Smooth muscle cell (in vitro differentiated cells): ENCODE measurements at regions not wholly inside any gene's neighbourhood (a gene's known extent, or its start where the extent isn't known, plus 50 kb on each side); places are given as distances from the start of the nearest gene placed in this dataset.

ENCODE experiments used
- DNase-seq: peaks from one replicate; lab custom pipeline; 2025; ENCODE audit not compliant: unreplicated experiment; lab: John Stamatoyannopoulos, UW
- H2AFZ ChIP-seq: fragments of 200-600 bp; sonication (generic); 2 replicates; pipeline ENCODE4 v1.6.0; 2016; ENCODE audit warnings: antibody characterized with exemption, low read depth, mild to moderate bottlenecking
- H3F3A ChIP-seq: fragments of 200-600 bp; sonication (generic); 2 replicates; pipeline ENCODE4 v1.6.0; 2017; ENCODE audit warnings: antibody characterized with exemption, low read depth
- H3K27ac ChIP-seq: fragments of 200-600 bp; sonication (generic); 2 replicates; pipeline ENCODE4 v1.5.1; 2016; ENCODE audit warnings: low read depth, mild to moderate bottlenecking
- H3K27me3 ChIP-seq: fragments of 200-600 bp; sonication (generic); 2 replicates; pipeline ENCODE4 v1.6.1; 2016; ENCODE audit warnings: low read depth, mild to moderate bottlenecking
- H3K36me3 ChIP-seq: fragments of 200-600 bp; sonication (generic); 2 replicates; pipeline ENCODE4 v1.5.1; 2016; ENCODE audit warnings: low read depth
- H3K4me1 ChIP-seq: fragments of 200-600 bp; sonication (generic); 2 replicates; pipeline ENCODE4 v1.5.1; 2016; ENCODE audit warnings: low read depth
- H3K4me2 ChIP-seq: fragments of 200-600 bp; sonication (generic); 2 replicates; pipeline ENCODE4 v1.6.0; 2016; ENCODE audit warnings: mild to moderate bottlenecking
- H3K4me3 ChIP-seq: fragments of 200-600 bp; sonication (generic); 2 replicates; pipeline ENCODE4 v1.5.1; 2016; ENCODE audit warnings: mild to moderate bottlenecking
- H3K79me2 ChIP-seq: fragments of 200-600 bp; sonication (generic); 2 replicates; pipeline ENCODE4 v1.6.0; 2016; ENCODE audit warnings: low read depth, mild to moderate bottlenecking
- H3K9ac ChIP-seq: fragments of 200-600 bp; sonication (generic); 2 replicates; pipeline ENCODE4 v1.6.0; 2016; ENCODE audit warnings: low read depth
- H3K9me3 ChIP-seq: fragments of 200-600 bp; sonication (generic); replicated peaks from 2 replicates; pipeline ENCODE4 v1.5.1; 2016; ENCODE audit warnings: low read depth
- H4K20me1 ChIP-seq: fragments of 200-600 bp; sonication (generic); 2 replicates; pipeline ENCODE4 v1.6.0; 2016; ENCODE audit warnings: low read depth
- WGBS: methylation state at CpG from one replicate; pipeline ENCODE4 v1.1.7; 2016; ENCODE audit warnings: low lambda C conversion rate; 5-methylcytosine and 5-hydroxymethylcytosine counted together
- TF ChIP-seq, protein P1 (sequence below): fragments of 200-600 bp; sonication (generic); IDR thresholded peaks from 2 replicates; pipeline ENCODE4 v1.5.1; 2017; ENCODE audit warnings: borderline replicate concordance, mild to moderate bottlenecking, antibody characterized with exemption; ENCODE audit not compliant: insufficient read depth, poor library complexity, severe bottlenecking

- no peak for DNase-seq
- no peaks in the 10 kb centered on the region for H3K79me2 ChIP-seq
- no peak overlapping the region for H2AFZ ChIP-seq
- no peaks in the 10 kb centered on the region for H4K20me1 ChIP-seq
- H3K27me3 ChIP-seq = no peaks in the 10 kb centered on the region
- no peak overlapping the region for H3K4me3 ChIP-seq
- TF ChIP-seq, protein P1, sequence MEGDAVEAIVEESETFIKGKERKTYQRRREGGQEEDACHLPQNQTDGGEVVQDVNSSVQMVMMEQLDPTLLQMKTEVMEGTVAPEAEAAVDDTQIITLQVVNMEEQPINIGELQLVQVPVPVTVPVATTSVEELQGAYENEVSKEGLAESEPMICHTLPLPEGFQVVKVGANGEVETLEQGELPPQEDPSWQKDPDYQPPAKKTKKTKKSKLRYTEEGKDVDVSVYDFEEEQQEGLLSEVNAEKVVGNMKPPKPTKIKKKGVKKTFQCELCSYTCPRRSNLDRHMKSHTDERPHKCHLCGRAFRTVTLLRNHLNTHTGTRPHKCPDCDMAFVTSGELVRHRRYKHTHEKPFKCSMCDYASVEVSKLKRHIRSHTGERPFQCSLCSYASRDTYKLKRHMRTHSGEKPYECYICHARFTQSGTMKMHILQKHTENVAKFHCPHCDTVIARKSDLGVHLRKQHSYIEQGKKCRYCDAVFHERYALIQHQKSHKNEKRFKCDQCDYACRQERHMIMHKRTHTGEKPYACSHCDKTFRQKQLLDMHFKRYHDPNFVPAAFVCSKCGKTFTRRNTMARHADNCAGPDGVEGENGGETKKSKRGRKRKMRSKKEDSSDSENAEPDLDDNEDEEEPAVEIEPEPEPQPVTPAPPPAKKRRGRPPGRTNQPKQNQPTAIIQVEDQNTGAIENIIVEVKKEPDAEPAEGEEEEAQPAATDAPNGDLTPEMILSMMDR = no peak
- 89% methylated on average over 5 of the region's 5 CpGs for WGBS
- H3K9me3 ChIP-seq = no peaks in the 10 kb centered on the region
- no peaks in the 10 kb centered on the region for H3K4me1 ChIP-seq
- H3K36me3 ChIP-seq = no peaks in the 10 kb centered on the region
- H3F3A ChIP-seq = no peaks in the 10 kb centered on the region
- H3K9ac ChIP-seq = no peak overlapping the region
- H3K4me2 ChIP-seq = no peak overlapping the region
- H3K27ac ChIP-seq = no peak overlapping the region
Observed at GRCh38 chr2:239854596-239854995, 170.5 kb downstream of the NDUFA10 start.

- Histone ChIP-seq H3K27me3 (no peaks in the 10 kb centered on the region), H3K27ac (no peak overlapping the region), H3K9ac (no peak overlapping the region), H3K4me3 (no peak overlapping the region), H3K79me2 (no peaks in the 10 kb centered on the region), H3K4me1 (no peaks in the 10 kb centered on the region), H2AFZ (no peak overlapping the region), H4K20me1 (no peaks in the 10 kb centered on the region), H3F3A (no peaks in the 10 kb centered on the region), H3K36me3 (no peaks in the 10 kb centered on the region), H3K9me3 (no peaks in the 10 kb centered on the region), H3K4me2 (no peak overlapping the region)
- WGBS = 83% methylated on average over 8 of the region's 8 CpGs
- TF ChIP-seq, protein P1 = no peak
- DNase-seq = no peak
Observed at GRCh38 chr2:239853706-239854327, 171.3 kb downstream of the NDUFA10 start.

DNA sequence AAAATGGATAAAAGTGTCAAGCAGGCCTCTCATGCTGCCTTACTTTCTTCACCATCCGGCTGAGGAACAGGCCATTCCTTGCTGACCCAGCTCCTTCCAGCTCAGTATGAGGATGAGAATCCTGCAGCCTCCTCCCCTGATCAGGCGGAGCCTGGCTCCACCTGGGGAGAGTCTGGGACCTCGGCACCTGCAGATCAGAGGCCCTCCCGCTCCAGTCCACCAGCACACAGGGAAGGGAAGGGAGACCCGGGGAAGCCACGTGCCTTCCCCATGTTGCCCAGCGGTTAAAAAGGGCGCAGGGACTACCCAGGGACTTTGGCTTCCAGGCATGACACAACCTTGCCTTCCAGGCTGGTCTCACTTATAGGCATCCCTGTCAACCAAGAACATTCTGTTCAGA is 172.0 kb downstream of the NDUFA10 start:
- H4K20me1 ChIP-seq = no peaks in the 10 kb centered on the region
- H3K9ac ChIP-seq = no peak overlapping the region
- H3K4me1 ChIP-seq = no peaks in the 10 kb centered on the region
- no peaks in the 10 kb centered on the region for H3K27me3 ChIP-seq
- H3K27ac ChIP-seq = no peak overlapping the region
- H3K79me2 ChIP-seq = no peaks in the 10 kb centered on the region
- TF ChIP-seq, protein P1 = no peak
- H3K9me3 ChIP-seq = no peaks in the 10 kb centered on the region
- H2AFZ ChIP-seq = no peak overlapping the region
- WGBS = 89% methylated on average over 8 of the region's 8 CpGs
- no peak overlapping the region for H3K4me3 ChIP-seq
- no peak for DNase-seq
- H3K36me3 ChIP-seq = no peaks in the 10 kb centered on the region
- no peak overlapping the region for H3K4me2 ChIP-seq
- no peaks in the 10 kb centered on the region for H3F3A ChIP-seq

DNA sequence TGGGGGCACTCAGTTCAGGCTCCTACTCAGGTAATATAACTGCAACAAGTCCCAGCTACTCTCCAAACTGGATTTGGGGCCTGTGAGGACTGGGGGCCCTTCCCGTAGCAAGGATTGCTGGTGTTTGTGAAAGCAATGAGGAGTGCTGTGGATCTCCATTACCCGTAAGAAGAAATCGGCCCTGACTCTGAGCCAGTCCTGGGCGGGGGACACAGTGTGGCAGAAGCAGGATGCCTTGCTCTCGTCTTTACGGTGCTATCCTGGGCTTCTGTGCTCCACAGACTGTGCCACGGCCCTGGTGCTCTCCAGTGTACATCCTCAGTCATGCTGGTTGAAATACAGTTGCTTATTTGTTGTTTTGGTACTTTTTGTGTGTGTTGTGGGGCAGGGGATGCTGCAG is 172.9 kb downstream of the NDUFA10 start:
- H3K4me3 ChIP-seq = no peak overlapping the region
- H3K4me1 ChIP-seq = no peaks in the 10 kb centered on the region
- no peak overlapping the region for H3K9ac ChIP-seq
- no peaks in the 10 kb centered on the region for H3K36me3 ChIP-seq
- no peaks in the 10 kb centered on the region for H4K20me1 ChIP-seq
- H3F3A ChIP-seq = no peaks in the 10 kb centered on the region
- H2AFZ ChIP-seq = no peak overlapping the region
- H3K9me3 ChIP-seq = no peaks in the 10 kb centered on the region
- H3K79me2 ChIP-seq = no peaks in the 10 kb centered on the region
- no peak for DNase-seq
- WGBS = 93% methylated on average over 7 of the region's 7 CpGs
- no peak overlapping the region for H3K4me2 ChIP-seq
- H3K27me3 ChIP-seq = no peaks in the 10 kb centered on the region
- H3K27ac ChIP-seq = no peak overlapping the region
- TF ChIP-seq, protein P1 = no peak
